IMR-90 (cell line): ENCODE measurements at regions not wholly inside any gene's neighbourhood (a gene's known extent, or its start where the extent isn't known, plus 50 kb on each side); places are given as distances from the start of the nearest gene placed in this dataset.
A peak's percentile ranks its signal among the peaks of the same experiment; 100 is the strongest.

Experiments
- CEBPB ChIP-seq: IDR thresholded peaks from 2 replicates; pipeline ENCODE4 v1.6.1; 2012; ENCODE audit warnings: low read depth, low read length, improper control_type of control experiment
- CHD1 ChIP-seq: IDR thresholded peaks from 2 replicates; pipeline ENCODE4 v1.6.1; 2012; ENCODE audit warnings: low read depth, low read length, improper control_type of control experiment
- FOS ChIP-seq: fragments of 150-350 bp; IDR thresholded peaks from 2 replicates; pipeline ENCODE4 v1.6.1; 2016; ENCODE audit warnings: low read depth, low read length
- MAZ ChIP-seq: IDR thresholded peaks from 2 replicates; pipeline ENCODE4 v1.6.1; 2012; ENCODE audit warnings: low read depth, mild to moderate bottlenecking, low read length, improper control_type of control experiment, moderate library complexity, borderline replicate concordance
- MXI1 ChIP-seq: IDR thresholded peaks from 2 replicates; pipeline ENCODE4 v1.6.1; 2012; ENCODE audit warnings: low read depth, mild to moderate bottlenecking, low read length, moderate library complexity, borderline replicate concordance
- POLR2A ChIP-seq: IDR thresholded peaks from 2 replicates; pipeline ENCODE4 v1.6.1; 2012; ENCODE audit warnings: mild to moderate bottlenecking, low read depth, low read length
- RAD21 ChIP-seq: IDR thresholded peaks from 2 replicates; pipeline ENCODE4 v1.6.1; 2012; ENCODE audit warnings: low read length, improper control_type of control experiment
- SMC3 ChIP-seq: fragments of 150-350 bp; IDR thresholded peaks from 2 replicates; pipeline ENCODE4 v1.6.1; 2016; ENCODE audit warnings: low read depth, mild to moderate bottlenecking, antibody characterized with exemption, low read length, moderate library complexity
- TF ChIP-seq, protein P1 (sequence below): conservative IDR thresholded peaks from 2 replicates; pipeline ENCODE4 v1.5.1; 2012; ENCODE audit warnings: mild to moderate bottlenecking, low read depth, low read length, improper control_type of control experiment
- TF ChIP-seq, protein P2 (sequence below): fragments of 150-350 bp; IDR thresholded peaks from 2 replicates; pipeline ENCODE4 v1.6.1; 2017; ENCODE audit warnings: mild to moderate bottlenecking, antibody characterized with exemption, low read length, low read depth
- TF ChIP-seq, protein P3 (sequence below): fragments of 150-350 bp; IDR thresholded peaks from 2 replicates; pipeline ENCODE4 v1.6.1; 2016; ENCODE audit warnings: low read depth, mild to moderate bottlenecking, low read length, moderate library complexity, borderline replicate concordance

DNA sequence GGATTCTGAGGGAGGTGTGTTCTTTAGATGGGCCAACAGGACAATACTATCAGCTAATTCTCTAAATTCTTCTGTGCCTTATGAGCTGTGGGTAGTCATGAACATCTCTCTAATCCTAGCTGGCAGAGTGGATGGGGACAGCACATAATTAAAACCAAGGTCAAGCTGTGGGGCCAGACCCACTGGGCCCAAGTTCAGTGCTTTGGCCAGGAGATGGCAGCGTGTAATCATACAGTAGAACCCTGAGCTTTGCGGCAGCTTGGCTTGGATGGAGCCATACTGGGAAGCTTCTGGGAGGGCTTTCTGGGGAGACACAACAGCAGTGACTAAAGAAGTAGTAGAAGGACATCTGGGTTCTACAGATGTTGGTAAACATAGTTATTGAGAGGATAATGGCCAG, 140.3 kb upstream of the CXCL13 start:
- TF ChIP-seq, protein P1, sequence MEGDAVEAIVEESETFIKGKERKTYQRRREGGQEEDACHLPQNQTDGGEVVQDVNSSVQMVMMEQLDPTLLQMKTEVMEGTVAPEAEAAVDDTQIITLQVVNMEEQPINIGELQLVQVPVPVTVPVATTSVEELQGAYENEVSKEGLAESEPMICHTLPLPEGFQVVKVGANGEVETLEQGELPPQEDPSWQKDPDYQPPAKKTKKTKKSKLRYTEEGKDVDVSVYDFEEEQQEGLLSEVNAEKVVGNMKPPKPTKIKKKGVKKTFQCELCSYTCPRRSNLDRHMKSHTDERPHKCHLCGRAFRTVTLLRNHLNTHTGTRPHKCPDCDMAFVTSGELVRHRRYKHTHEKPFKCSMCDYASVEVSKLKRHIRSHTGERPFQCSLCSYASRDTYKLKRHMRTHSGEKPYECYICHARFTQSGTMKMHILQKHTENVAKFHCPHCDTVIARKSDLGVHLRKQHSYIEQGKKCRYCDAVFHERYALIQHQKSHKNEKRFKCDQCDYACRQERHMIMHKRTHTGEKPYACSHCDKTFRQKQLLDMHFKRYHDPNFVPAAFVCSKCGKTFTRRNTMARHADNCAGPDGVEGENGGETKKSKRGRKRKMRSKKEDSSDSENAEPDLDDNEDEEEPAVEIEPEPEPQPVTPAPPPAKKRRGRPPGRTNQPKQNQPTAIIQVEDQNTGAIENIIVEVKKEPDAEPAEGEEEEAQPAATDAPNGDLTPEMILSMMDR: no peak
- TF ChIP-seq FOS (no peak), RAD21 (peak; percentile 30; the same call in 1 of the 2 replicates), CHD1 (no peak), CEBPB (no peak), POLR2A (no peak), MXI1 (no peak), SMC3 (no peak), MAZ (no peak)
- TF ChIP-seq, protein P2, sequence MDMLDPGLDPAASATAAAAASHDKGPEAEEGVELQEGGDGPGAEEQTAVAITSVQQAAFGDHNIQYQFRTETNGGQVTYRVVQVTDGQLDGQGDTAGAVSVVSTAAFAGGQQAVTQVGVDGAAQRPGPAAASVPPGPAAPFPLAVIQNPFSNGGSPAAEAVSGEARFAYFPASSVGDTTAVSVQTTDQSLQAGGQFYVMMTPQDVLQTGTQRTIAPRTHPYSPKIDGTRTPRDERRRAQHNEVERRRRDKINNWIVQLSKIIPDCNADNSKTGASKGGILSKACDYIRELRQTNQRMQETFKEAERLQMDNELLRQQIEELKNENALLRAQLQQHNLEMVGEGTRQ: no peak
- TF ChIP-seq, protein P3, sequence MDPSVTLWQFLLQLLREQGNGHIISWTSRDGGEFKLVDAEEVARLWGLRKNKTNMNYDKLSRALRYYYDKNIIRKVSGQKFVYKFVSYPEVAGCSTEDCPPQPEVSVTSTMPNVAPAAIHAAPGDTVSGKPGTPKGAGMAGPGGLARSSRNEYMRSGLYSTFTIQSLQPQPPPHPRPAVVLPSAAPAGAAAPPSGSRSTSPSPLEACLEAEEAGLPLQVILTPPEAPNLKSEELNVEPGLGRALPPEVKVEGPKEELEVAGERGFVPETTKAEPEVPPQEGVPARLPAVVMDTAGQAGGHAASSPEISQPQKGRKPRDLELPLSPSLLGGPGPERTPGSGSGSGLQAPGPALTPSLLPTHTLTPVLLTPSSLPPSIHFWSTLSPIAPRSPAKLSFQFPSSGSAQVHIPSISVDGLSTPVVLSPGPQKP: no peak
